ENCODE measurements at regions not wholly inside any gene's neighbourhood (a gene's known extent, or its start where the extent isn't known, plus 50 kb on each side); places are given as distances from the start of the nearest gene placed in this dataset.

GRCh38 chrX:16012250-16012649 is 111.1 kb upstream of the GRPR start:
- no peak for DNase-seq (ENCODE audit: low read depth)
- Mint-ChIP-seq H3K27me3 (ENCODE audit: low read depth, unreplicated experiment) (no peaks in the 10 kb centered on the region), H3K9me3 (ENCODE audit: unreplicated experiment) (no peaks in the 10 kb centered on the region), H3K4me1 (ENCODE audit: low read depth, unreplicated experiment) (no peaks in the 10 kb centered on the region), H3K4me3 (ENCODE audit: unreplicated experiment) (no peak overlapping the region), H3K27ac (ENCODE audit: unreplicated experiment) (no peak overlapping the region), H3K36me3 (ENCODE audit: low read depth, unreplicated experiment) (no peaks in the 10 kb centered on the region)
- H3K4me3 ChIP-seq (ENCODE audit: insufficient read depth, low read depth, low read length), result no peak overlapping the region
- no peak for FAIRE-seq
- H3K27ac ChIP-seq (ENCODE audit: low read depth, low read length), result no peak overlapping the region
- no peaks in the 10 kb centered on the region for H4K20me1 ChIP-seq (ENCODE audit: insufficient read depth, low read length)
- no peak overlapping the region for H2AFZ ChIP-seq (ENCODE audit: low read depth, low read length)
- TF ChIP-seq CTCF (IDR thresholded peaks at IDR 0.05; ENCODE audit: insufficient read depth, low read depth, low read length) (no peak), EZH2 (IDR thresholded peaks at IDR 0.05; ENCODE audit: insufficient read depth, low read length) (no peak)
- H3K27me3 ChIP-seq (ENCODE audit: insufficient read depth, low read length), result no peaks in the 10 kb centered on the region
- no peaks in the 10 kb centered on the region for H3K36me3 ChIP-seq (ENCODE audit: insufficient read depth, low read length)
- no peaks in the 10 kb centered on the region for H3K79me2 ChIP-seq (ENCODE audit: insufficient read depth, low read length)
- H3K9me3 ChIP-seq (ENCODE audit: insufficient read depth, low read depth, low read length), result no peaks in the 10 kb centered on the region
- H3K4me1 ChIP-seq (ENCODE audit: insufficient read depth, low read length), result no peaks in the 10 kb centered on the region
- no peak overlapping the region for H3K9ac ChIP-seq (ENCODE audit: low read length)
- no peak overlapping the region for H3K4me2 ChIP-seq (ENCODE audit: low read length)

- no peak for TF ChIP-seq CTCF (IDR thresholded peaks at IDR 0.05; ENCODE audit: insufficient read depth, low read depth, low read length)
- TF ChIP-seq EZH2 (IDR thresholded peaks at IDR 0.05; ENCODE audit: insufficient read depth, low read length), result no peak
- Histone ChIP-seq H3K27ac (ENCODE audit: low read depth, low read length) (no peak overlapping the region), H2AFZ (ENCODE audit: low read depth, low read length) (no peak overlapping the region), H4K20me1 (ENCODE audit: insufficient read depth, low read length) (no peaks in the 10 kb centered on the region), H3K9me3 (ENCODE audit: insufficient read depth, low read depth, low read length) (no peaks in the 10 kb centered on the region), H3K79me2 (ENCODE audit: insufficient read depth, low read length) (no peaks in the 10 kb centered on the region), H3K4me2 (ENCODE audit: low read length) (no peak overlapping the region), H3K4me3 (ENCODE audit: insufficient read depth, low read depth, low read length) (no peak overlapping the region), H3K4me1 (ENCODE audit: insufficient read depth, low read length) (no peaks in the 10 kb centered on the region), H3K36me3 (ENCODE audit: insufficient read depth, low read length) (no peaks in the 10 kb centered on the region), H3K9ac (ENCODE audit: low read length) (no peak overlapping the region), H3K27me3 (ENCODE audit: insufficient read depth, low read length) (no peaks in the 10 kb centered on the region)
- FAIRE-seq, result no peak
- no peaks in the 10 kb centered on the region for H3K36me3 Mint-ChIP-seq (ENCODE audit: low read depth, unreplicated experiment)
- DNase-seq (ENCODE audit: low read depth), result no peak
- no peak overlapping the region for H3K4me3 Mint-ChIP-seq (ENCODE audit: unreplicated experiment)
- H3K27me3 Mint-ChIP-seq (ENCODE audit: low read depth, unreplicated experiment), result no peaks in the 10 kb centered on the region
- no peak overlapping the region for H3K27ac Mint-ChIP-seq (ENCODE audit: unreplicated experiment)
- peaks cover 12% of the 10 kb centered on the region for H3K4me1 Mint-ChIP-seq (ENCODE audit: low read depth, unreplicated experiment)
- H3K9me3 Mint-ChIP-seq (ENCODE audit: unreplicated experiment), result no peaks in the 10 kb centered on the region
Observed at GRCh38 chrX:16005917-16006316, 117.4 kb upstream of the GRPR start.

GRCh38 chrX:16002185-16002584 is 121.2 kb upstream of the GRPR start:
- Mint-ChIP-seq H3K4me3 (ENCODE audit: unreplicated experiment) (no peak overlapping the region), H3K9me3 (ENCODE audit: unreplicated experiment) (no peaks in the 10 kb centered on the region), H3K27ac (ENCODE audit: unreplicated experiment) (peak overlapping the region; percentile 81), H3K36me3 (ENCODE audit: low read depth, unreplicated experiment) (no peaks in the 10 kb centered on the region), H3K4me1 (ENCODE audit: low read depth, unreplicated experiment) (peaks cover 12% of the 10 kb centered on the region), H3K27me3 (ENCODE audit: low read depth, unreplicated experiment) (no peaks in the 10 kb centered on the region)
- H3K27me3 ChIP-seq (ENCODE audit: insufficient read depth, low read length), result no peaks in the 10 kb centered on the region
- H3K79me2 ChIP-seq (ENCODE audit: insufficient read depth, low read length), result no peaks in the 10 kb centered on the region
- H3K27ac ChIP-seq (ENCODE audit: low read depth, low read length), result peak overlapping the region; percentile 42
- DNase-seq (ENCODE audit: low read depth) (no peak), FAIRE-seq (peak; percentile 98)
- TF ChIP-seq EZH2 (IDR thresholded peaks at IDR 0.05; ENCODE audit: insufficient read depth, low read length) (no peak), CTCF (IDR thresholded peaks at IDR 0.05; ENCODE audit: insufficient read depth, low read depth, low read length) (no peak)
- no peaks in the 10 kb centered on the region for H3K4me1 ChIP-seq (ENCODE audit: insufficient read depth, low read length)
- H3K9ac ChIP-seq (ENCODE audit: low read length), result no peak overlapping the region
- no peak overlapping the region for H3K4me3 ChIP-seq (ENCODE audit: insufficient read depth, low read depth, low read length)
- H4K20me1 ChIP-seq (ENCODE audit: insufficient read depth, low read length), result no peaks in the 10 kb centered on the region
- no peaks in the 10 kb centered on the region for H3K36me3 ChIP-seq (ENCODE audit: insufficient read depth, low read length)
- H3K4me2 ChIP-seq (ENCODE audit: low read length), result peak overlapping the region; percentile 55
- H3K9me3 ChIP-seq (ENCODE audit: insufficient read depth, low read depth, low read length), result no peaks in the 10 kb centered on the region
- no peak overlapping the region for H2AFZ ChIP-seq (ENCODE audit: low read depth, low read length)

All from astrocyte (in vitro differentiated cells and primary cell).